ENCODE measurements at regions not wholly inside any gene's neighbourhood (a gene's known extent, or its start where the extent isn't known, plus 50 kb on each side); places are given as distances from the start of the nearest gene placed in this dataset.

GRCh38 chr4:138367942-138368341, 125.8 kb upstream of the SLC7A11 start:
- TF ChIP-seq CTCF (IDR thresholded peaks at IDR 0.05), result no peak
- TF ChIP-seq POLR2A (IDR thresholded peaks at IDR 0.05), result no peak
